ENCODE measurements at regions not wholly inside any gene's neighbourhood (a gene's known extent, or its start where the extent isn't known, plus 50 kb on each side); places are given as distances from the start of the nearest gene placed in this dataset.

GRCh38 chr4:159410076-159410777 is 307.3 kb downstream of the RAPGEF2 start:
- Mint-ChIP-seq H3K9me3 (no peaks in the 10 kb centered on the region; the same call in 1 of the 2 replicates), H3K27ac (peak overlapping the region; percentile 71), H3K4me1 (ENCODE audit: low read depth) (peaks cover 46% of the 10 kb centered on the region), H3K4me3 (peak overlapping the region; percentile 36), H3K27me3 (ENCODE audit: insufficient read depth) (no peaks in the 10 kb centered on the region), H3K36me3 (ENCODE audit: low read depth) (no peaks in the 10 kb centered on the region)
- no peak for TF ChIP-seq CTCF (IDR thresholded peaks at IDR 0.05)
- peak; percentile 49 for DNase-seq

DNA sequence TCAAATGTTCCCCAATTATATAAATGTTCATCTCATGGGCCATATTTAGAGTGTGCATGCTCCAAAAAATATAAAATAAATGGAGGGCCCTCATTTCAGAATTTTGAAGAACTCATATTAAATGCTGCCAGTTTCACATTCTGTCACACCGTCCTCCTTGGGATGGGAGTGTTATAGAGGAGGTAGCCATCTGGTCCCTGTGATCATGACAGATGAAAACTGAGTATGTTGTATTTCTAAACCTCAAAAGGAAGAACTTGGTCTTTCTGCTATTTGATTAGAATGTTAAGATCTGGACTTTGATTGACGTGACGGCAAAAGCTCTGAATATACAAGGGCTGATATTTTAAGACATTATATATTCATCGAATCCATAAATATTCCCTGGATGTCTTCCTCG is 308.0 kb downstream of the RAPGEF2 start:
- no peaks in the 10 kb centered on the region; the same call in 1 of the 2 replicates for H3K9me3 Mint-ChIP-seq
- no peak for DNase-seq
- no peak for TF ChIP-seq CTCF (IDR thresholded peaks at IDR 0.05)

DNA sequence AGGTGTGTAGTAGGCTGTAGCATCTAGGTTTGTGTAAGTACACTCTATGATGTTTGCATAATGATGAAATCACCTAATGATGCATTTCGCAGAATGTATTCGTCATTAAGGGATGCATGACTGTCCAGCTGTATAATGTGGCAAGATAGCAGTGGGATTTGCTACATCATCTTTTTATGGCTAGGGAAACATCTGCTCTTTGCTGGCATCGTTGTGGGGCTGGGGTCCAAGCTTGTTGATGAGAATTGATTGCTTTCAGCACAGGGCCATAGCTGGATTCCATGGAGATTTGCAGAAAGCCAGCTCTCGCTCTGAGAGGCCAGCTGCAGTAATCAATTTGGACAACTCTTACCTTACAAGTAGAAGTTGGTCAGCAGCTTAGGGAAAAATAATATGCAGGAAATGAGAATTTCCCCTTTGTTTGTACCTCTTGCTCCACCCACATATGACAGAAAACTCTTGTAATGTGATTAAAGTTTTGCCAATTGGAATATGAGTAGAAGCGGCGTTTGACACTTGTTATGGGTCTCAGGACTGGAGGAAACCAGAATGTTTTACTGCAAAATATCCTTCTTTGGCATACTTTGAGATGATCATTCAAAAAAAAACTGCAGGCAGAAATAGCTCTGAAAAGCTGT is 310.5 kb downstream of the RAPGEF2 start:
- DNase-seq, result no peak
- Mint-ChIP-seq H3K4me3 (no peak overlapping the region), H3K27me3 (ENCODE audit: insufficient read depth) (no peaks in the 10 kb centered on the region), H3K27ac (no peak overlapping the region), H3K4me1 (ENCODE audit: low read depth) (peaks cover 68% of the 10 kb centered on the region), H3K9me3 (peaks cover 10% of the 10 kb centered on the region), H3K36me3 (ENCODE audit: low read depth) (peaks cover 10% of the 10 kb centered on the region)
- no peak for TF ChIP-seq CTCF (IDR thresholded peaks at IDR 0.05)

More for the DNA sequence above, 308.0 kb downstream of the RAPGEF2 start:
- peaks cover 51% of the 10 kb centered on the region for H3K4me1 Mint-ChIP-seq (ENCODE audit: low read depth)
- H3K27me3 Mint-ChIP-seq (ENCODE audit: insufficient read depth), result no peaks in the 10 kb centered on the region
- H3K36me3 Mint-ChIP-seq (ENCODE audit: low read depth), result 0 out of 2 replicates have a peak, but pooled peaks cover 6% of the 10 kb centered on the region
- H3K4me3 Mint-ChIP-seq, result no peak overlapping the region
- H3K27ac Mint-ChIP-seq, result no peak overlapping the region; the same call in none of the 2 replicates

DNA sequence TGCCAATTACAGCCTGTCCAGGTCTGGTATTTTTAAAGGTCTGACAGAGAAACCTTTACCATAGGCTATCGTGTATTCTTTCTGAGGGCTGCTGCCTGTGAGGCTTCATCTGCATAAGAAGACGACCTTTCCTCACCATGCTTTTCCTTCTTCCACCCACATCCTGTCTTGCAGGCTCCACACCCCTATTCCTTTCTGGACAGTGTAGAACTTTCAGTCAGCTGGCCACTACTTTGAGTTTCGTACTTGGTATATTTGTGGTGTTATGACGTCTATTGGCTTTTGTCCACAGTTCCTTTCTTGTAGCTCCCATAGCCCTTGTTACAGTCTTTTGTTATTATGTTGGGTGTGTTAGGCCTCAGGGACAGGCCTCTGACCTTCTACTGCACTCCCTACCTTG is 311.4 kb downstream of the RAPGEF2 start:
- no peaks in the 10 kb centered on the region for H3K27me3 Mint-ChIP-seq (ENCODE audit: insufficient read depth)

DNA sequence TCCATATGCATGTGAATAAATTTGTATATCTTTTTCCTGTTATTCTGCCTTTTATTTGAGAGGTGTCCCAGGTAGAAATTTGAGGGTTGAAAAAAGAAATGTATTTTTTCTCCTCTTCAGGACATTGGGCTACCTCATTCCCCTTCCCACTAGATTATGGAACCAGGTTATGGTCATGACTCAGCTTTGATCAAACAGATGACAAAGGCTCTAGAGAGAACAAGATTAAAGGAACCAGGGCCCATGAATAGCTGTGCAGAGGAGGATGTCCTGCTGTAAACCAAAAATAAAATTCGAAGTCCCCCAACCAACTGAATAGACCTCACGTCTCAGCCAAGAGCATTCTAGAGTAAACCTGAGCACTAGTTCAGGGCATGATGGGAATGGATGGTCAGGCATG is 313.2 kb downstream of the RAPGEF2 start:
- TF ChIP-seq CTCF (IDR thresholded peaks at IDR 0.05), result no peak
- peaks cover 30% of the 10 kb centered on the region for H3K9me3 Mint-ChIP-seq
- no peak for DNase-seq
- H3K27ac Mint-ChIP-seq, result no peak overlapping the region
- H3K4me3 Mint-ChIP-seq, result no peak overlapping the region
- peaks cover 20% of the 10 kb centered on the region for H3K36me3 Mint-ChIP-seq (ENCODE audit: low read depth)
- H3K4me1 Mint-ChIP-seq (ENCODE audit: low read depth), result peaks cover 42% of the 10 kb centered on the region
- H3K27me3 Mint-ChIP-seq (ENCODE audit: insufficient read depth), result no peaks in the 10 kb centered on the region; the same call in 1 of the 2 replicates

More for the DNA sequence above, 311.4 kb downstream of the RAPGEF2 start:
- Mint-ChIP-seq H3K27ac (no peak overlapping the region), H3K9me3 (peaks cover 19% of the 10 kb centered on the region), H3K36me3 (ENCODE audit: low read depth) (peaks cover 17% of the 10 kb centered on the region), H3K4me3 (no peak overlapping the region), H3K4me1 (ENCODE audit: low read depth) (peaks cover 60% of the 10 kb centered on the region)
- DNase-seq, result no peak
- no peak for TF ChIP-seq CTCF (IDR thresholded peaks at IDR 0.05)
